OCI-LY7 (cell line): ENCODE measurements at regions not wholly inside any gene's neighbourhood (a gene's known extent, or its start where the extent isn't known, plus 50 kb on each side); places are given as distances from the start of the nearest gene placed in this dataset.

Source experiments
- BruUV-seq: library from RNA; stranded (reverse); fragments of 400-500 nt; replicated peaks from 2 replicates; lab custom pipeline; 2021; lab: Mats Ljungman, UMichigan
- CTCF ChIA-PET: fragments of 300-600 bp; sonication (Branson Sonifier 250); formaldehyde crosslinking; loops from one replicate; lab custom pipeline; 2022; ENCODE audit warnings: antibody characterized with exemption; ENCODE audit not compliant: unreplicated experiment; lab: Charles Lee
- POLR2A ChIA-PET: fragments of 300-600 bp; sonication (Branson Sonifier 250); formaldehyde crosslinking; loops from one replicate; lab custom pipeline; 2022; ENCODE audit warnings: antibody characterized with exemption; lab: Charles Lee
- DNase-seq: peaks from one replicate; pipeline ENCODE4 v3.0.0-alpha.2; 2015; ENCODE audit warnings: low spot score
- H2AFZ ChIP-seq: fragments of 200-600 bp; sonication (generic), shearing (Covaris generic); 2 replicates; pipeline ENCODE4 v1.6.1; 2014; ENCODE audit warnings: mild to moderate bottlenecking, antibody characterized with exemption, low read length, moderate library complexity
- H3K27ac ChIP-seq: fragments of 200-600 bp; sonication (generic); 2 replicates; pipeline ENCODE4 v1.5.1; 2014; ENCODE audit warnings: mixed run types, low read depth, mild to moderate bottlenecking, moderate library complexity, low read length, inconsistent platforms; ENCODE audit not compliant: poor library complexity, severe bottlenecking
- H3K36me3 ChIP-seq: fragments of 200-600 bp; sonication (generic); 2 replicates; pipeline ENCODE4 v1.6.1; 2014; ENCODE audit warnings: mild to moderate bottlenecking, antibody characterized with exemption, low read length, moderate library complexity, mixed read lengths; ENCODE audit not compliant: insufficient read depth
- H3K4me1 ChIP-seq: fragments of 200-600 bp; sonication (generic); 2 replicates; pipeline ENCODE4 v1.5.1; 2014; ENCODE audit warnings: mild to moderate bottlenecking, low read length; ENCODE audit not compliant: insufficient read depth, poor library complexity, severe bottlenecking
- H3K4me2 ChIP-seq: fragments of 200-600 bp; sonication (generic); 2 replicates; pipeline ENCODE4 v1.6.1; 2014; ENCODE audit warnings: mild to moderate bottlenecking, low read length
- H3K4me3 ChIP-seq: fragments of 200-600 bp; sonication (generic); 2 replicates; pipeline ENCODE4 v1.5.1; 2014; ENCODE audit warnings: mild to moderate bottlenecking, low read depth, low read length; ENCODE audit not compliant: poor library complexity, severe bottlenecking
- H3K79me2 ChIP-seq: fragments of 200-600 bp; sonication (generic); 2 replicates; pipeline ENCODE4 v1.6.1; 2016; ENCODE audit warnings: low read depth, mild to moderate bottlenecking, low read length, moderate library complexity, mixed read lengths; ENCODE audit not compliant: insufficient read depth
- H3K9me2 ChIP-seq: fragments of 200-600 bp; sonication (generic); 2 replicates; pipeline ENCODE4 v1.6.1; 2016; ENCODE audit warnings: mild to moderate bottlenecking, low read length, mixed read lengths; ENCODE audit not compliant: insufficient read depth
- H3K9me3 ChIP-seq: fragments of 200-600 bp; sonication (generic); 2 replicates; pipeline ENCODE4 v1.6.1; 2014; ENCODE audit warnings: mild to moderate bottlenecking, mixed run types, low read length, mixed read lengths
- H4K20me1 ChIP-seq: fragments of 200-600 bp; sonication (generic); 2 replicates; pipeline ENCODE4 v1.6.1; 2014; ENCODE audit warnings: mild to moderate bottlenecking, antibody characterized with exemption, low read length, moderate library complexity, mixed read lengths; ENCODE audit not compliant: insufficient read depth
- EZH2phosphoT487 ChIP-seq: fragments of 200-600 bp; sonication (generic); IDR thresholded peaks from 2 replicates; pipeline ENCODE4 v1.6.1; 2018; ENCODE audit warnings: low read depth, borderline replicate concordance, mild to moderate bottlenecking, mixed run types, antibody characterized with exemption, low read length, moderate library complexity, mixed read lengths
- intact Hi-C: fragments of 100-400 bp; cut with micrococcal nuclease; formaldehyde crosslinking; loops from one replicate; pipeline ENCODE4 v1.10.0; 2022; ENCODE audit not compliant: unreplicated experiment
- TF ChIP-seq, protein P1 (sequence below): fragments of 200-600 bp; sonication (generic); conservative IDR thresholded peaks from 2 replicates; pipeline ENCODE4 v1.5.1; 2014; ENCODE audit warnings: mild to moderate bottlenecking, antibody characterized with exemption, low read length, moderate library complexity, mixed read lengths

DNA sequence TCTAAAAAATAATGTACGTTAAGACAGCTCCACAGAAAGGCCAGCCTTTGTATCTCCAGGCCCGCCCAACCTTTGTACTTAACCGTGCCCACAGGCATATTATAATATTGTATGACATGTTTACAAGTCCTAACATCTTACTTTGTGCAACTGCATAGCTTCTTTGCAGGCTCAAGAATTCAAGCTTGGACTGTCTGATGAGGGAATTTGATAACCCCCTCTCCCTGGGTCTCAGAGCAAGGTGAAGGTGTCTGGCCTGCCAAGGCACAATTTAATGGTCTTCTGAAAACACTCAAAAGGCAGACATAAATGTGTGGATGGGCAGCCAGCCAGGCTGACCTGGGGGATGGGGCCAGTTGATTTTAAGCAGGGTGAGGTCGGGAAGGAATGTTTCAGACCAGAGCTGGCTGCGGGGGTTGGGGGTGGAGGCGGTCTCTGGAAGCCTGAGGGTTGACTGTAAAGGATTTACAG is 732.7 kb upstream of the FANCL start:
- Histone ChIP-seq H3K9me2 (no peaks in the 10 kb centered on the region), H4K20me1 (no peaks in the 10 kb centered on the region), H3K4me2 (no peak overlapping the region), H2AFZ (no peak overlapping the region), H3K4me3 (no peak overlapping the region), H3K36me3 (no peaks in the 10 kb centered on the region), H3K9me3 (no peaks in the 10 kb centered on the region), H3K4me1 (no peaks in the 10 kb centered on the region), H3K27ac (no peak overlapping the region), H3K79me2 (no peaks in the 10 kb centered on the region)
- intact Hi-C loops: no loop called here
- CTCF ChIA-PET: no interaction called here
- POLR2A ChIA-PET: interaction anchor here (0.6 kb wide), 1 partner anchor 32 kb away, joined by 3 read pairs; no protein-coding TSS in a partner anchor
- DNase-seq: no peak
- TF ChIP-seq, protein P1, sequence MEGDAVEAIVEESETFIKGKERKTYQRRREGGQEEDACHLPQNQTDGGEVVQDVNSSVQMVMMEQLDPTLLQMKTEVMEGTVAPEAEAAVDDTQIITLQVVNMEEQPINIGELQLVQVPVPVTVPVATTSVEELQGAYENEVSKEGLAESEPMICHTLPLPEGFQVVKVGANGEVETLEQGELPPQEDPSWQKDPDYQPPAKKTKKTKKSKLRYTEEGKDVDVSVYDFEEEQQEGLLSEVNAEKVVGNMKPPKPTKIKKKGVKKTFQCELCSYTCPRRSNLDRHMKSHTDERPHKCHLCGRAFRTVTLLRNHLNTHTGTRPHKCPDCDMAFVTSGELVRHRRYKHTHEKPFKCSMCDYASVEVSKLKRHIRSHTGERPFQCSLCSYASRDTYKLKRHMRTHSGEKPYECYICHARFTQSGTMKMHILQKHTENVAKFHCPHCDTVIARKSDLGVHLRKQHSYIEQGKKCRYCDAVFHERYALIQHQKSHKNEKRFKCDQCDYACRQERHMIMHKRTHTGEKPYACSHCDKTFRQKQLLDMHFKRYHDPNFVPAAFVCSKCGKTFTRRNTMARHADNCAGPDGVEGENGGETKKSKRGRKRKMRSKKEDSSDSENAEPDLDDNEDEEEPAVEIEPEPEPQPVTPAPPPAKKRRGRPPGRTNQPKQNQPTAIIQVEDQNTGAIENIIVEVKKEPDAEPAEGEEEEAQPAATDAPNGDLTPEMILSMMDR: no peak
- TF ChIP-seq EZH2phosphoT487: no peak
- no TSS peak for BruUV-seq

DNA sequence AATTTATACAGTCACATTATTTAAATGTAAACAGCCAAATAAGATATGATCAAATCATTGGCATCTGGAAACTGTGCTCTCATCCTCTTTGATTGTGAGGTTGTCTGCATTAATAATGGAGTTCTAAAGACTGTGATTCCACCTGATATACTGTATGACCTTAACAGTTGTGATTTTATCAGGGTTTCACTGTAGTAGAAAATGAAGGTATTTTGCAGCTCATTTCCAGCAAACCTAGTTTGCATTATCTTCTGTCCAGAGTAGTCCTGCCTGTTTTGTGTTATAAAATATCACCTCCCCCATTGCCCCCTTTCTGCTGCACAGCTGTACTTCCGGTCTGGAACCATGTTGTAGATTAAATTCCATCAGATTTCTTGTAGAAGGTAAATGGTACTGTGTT is 731.6 kb upstream of the FANCL start:
- TF ChIP-seq, protein P1: no peak
- no peak for TF ChIP-seq EZH2phosphoT487
- no peaks in the 10 kb centered on the region for H3K4me1 ChIP-seq
- H3K36me3 ChIP-seq: no peaks in the 10 kb centered on the region
- DNase-seq: no peak
- H4K20me1 ChIP-seq: no peaks in the 10 kb centered on the region
- POLR2A ChIA-PET: interaction anchor here (0.6 kb wide), 1 partner anchor 29 kb away, joined by 3 read pairs; no protein-coding TSS in a partner anchor
- CTCF ChIA-PET: no interaction called here
- intact Hi-C loops: no loop called here
- H3K79me2 ChIP-seq: no peaks in the 10 kb centered on the region
- no peak overlapping the region for H3K27ac ChIP-seq
- no TSS peak for BruUV-seq
- H3K4me3 ChIP-seq: no peak overlapping the region
- no peaks in the 10 kb centered on the region for H3K9me2 ChIP-seq
- no peaks in the 10 kb centered on the region for H3K9me3 ChIP-seq
- no peak overlapping the region for H2AFZ ChIP-seq
- H3K4me2 ChIP-seq: no peak overlapping the region

DNA sequence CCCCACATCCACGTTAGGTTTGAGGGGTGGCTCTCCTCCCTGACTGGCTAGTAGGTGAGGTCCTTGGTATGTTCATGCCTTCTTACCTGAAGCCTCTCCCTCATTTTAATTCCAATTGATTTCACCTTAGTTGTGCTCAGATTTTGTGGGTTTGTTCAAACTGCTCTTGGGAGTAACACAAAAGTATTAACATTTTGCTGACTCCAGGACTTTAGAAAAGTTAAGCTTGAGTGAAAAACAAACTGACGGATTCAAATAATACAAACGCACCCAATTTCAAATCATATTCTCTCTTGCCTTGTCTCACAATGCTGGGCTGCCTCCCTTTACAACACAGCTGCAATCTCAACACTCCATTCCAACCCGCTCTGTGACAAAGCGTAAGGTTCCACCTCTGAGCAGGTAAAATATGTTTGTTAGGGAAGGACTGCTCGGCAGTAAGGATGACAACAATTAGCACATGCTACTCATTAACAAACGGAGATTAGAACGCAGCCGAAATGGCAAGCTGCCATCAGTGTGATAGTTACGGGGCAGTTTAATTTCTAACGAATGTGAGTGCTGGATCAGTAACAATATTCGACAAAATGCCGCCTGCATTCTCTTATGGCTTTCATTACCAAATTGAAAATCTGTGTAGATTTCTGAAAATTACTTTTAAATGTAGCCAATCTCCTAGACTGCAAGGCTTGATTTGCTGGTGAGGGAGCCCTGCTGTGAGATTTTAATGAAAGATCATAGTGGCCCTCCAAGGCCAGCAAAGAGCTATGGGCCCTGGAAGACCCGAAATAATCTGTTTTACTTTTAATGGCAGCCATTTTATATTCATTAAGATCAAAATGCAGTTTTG is 730.6 kb upstream of the FANCL start:
- H3K4me2 ChIP-seq: no peak overlapping the region
- no peak for TF ChIP-seq EZH2phosphoT487
- TF ChIP-seq, protein P1: no peak
- ChIA-PET POLR2A (no interaction called here), CTCF (no interaction called here)
- H3K79me2 ChIP-seq: no peaks in the 10 kb centered on the region
- H4K20me1 ChIP-seq: no peaks in the 10 kb centered on the region
- H3K4me3 ChIP-seq: no peak overlapping the region
- H3K4me1 ChIP-seq: no peaks in the 10 kb centered on the region
- BruUV-seq: no TSS peak
- DNase-seq: no peak
- H3K27ac ChIP-seq: no peak overlapping the region
- intact Hi-C loops: no loop called here
- no peaks in the 10 kb centered on the region for H3K36me3 ChIP-seq
- H3K9me3 ChIP-seq: no peaks in the 10 kb centered on the region
- H2AFZ ChIP-seq: no peak overlapping the region
- H3K9me2 ChIP-seq: no peaks in the 10 kb centered on the region
